Retinal pigment epithelial cell (primary cell): ENCODE measurements at regions not wholly inside any gene's neighbourhood (a gene's known extent, or its start where the extent isn't known, plus 50 kb on each side); places are given as distances from the start of the nearest gene placed in this dataset.

Experiments
- DNase-seq: peaks from one replicate; pipeline ENCODE4 v3.0.0-alpha.2; 2010; ENCODE audit warnings: low read depth
- H3K4me3 ChIP-seq: 2 replicates; pipeline ENCODE4 v1.5.1; 2011; ENCODE audit warnings: mild to moderate bottlenecking, low read length, control low read depth, moderate library complexity
- TF ChIP-seq, protein P1 (sequence below): conservative IDR thresholded peaks from 2 replicates; pipeline ENCODE4 v1.5.1; 2011; ENCODE audit warnings: low read depth, low read length, control low read depth, inconsistent platforms

DNA sequence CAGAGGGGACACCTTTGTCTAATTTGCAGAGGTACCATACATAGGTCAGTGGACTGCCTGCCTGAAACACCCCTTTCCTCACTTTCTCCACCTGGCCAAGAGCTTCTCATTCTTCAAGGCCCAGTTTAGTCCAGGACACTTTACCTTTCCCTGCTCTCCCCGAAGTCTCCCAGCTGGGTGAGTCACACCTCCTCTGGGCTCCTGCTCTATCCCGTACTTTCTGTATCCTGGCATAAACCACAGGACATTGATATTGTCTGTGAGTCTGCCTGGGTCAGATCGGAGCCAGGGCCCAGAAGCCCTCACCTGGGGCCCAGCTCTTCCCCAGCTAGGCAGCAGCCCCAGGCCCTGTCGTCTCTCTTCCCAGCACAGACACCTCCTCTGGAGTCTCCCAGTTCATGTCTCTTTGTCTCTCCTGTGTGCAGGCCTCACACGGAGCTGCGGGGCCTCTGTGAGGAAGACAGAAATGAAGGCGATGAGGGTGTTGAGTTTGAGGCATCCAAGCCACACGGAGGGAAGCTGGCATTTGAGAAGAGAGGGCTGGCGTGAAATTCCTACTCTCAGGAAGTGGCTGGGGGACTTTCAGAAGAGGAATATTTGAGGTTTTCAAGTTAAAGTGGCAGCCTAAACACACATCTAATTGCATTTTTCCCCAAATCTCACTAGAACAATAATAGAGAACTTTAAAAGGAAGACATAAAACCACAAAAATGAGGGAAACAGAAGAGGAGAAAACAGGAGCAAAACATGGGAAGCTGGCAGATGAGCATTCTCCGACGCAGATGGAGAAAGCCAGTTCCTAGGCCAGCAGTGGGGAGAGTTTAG lies 79.6 kb upstream of the LAPTM4A start:
- TF ChIP-seq, protein P1, sequence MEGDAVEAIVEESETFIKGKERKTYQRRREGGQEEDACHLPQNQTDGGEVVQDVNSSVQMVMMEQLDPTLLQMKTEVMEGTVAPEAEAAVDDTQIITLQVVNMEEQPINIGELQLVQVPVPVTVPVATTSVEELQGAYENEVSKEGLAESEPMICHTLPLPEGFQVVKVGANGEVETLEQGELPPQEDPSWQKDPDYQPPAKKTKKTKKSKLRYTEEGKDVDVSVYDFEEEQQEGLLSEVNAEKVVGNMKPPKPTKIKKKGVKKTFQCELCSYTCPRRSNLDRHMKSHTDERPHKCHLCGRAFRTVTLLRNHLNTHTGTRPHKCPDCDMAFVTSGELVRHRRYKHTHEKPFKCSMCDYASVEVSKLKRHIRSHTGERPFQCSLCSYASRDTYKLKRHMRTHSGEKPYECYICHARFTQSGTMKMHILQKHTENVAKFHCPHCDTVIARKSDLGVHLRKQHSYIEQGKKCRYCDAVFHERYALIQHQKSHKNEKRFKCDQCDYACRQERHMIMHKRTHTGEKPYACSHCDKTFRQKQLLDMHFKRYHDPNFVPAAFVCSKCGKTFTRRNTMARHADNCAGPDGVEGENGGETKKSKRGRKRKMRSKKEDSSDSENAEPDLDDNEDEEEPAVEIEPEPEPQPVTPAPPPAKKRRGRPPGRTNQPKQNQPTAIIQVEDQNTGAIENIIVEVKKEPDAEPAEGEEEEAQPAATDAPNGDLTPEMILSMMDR: no peak
- no peak for DNase-seq

DNA sequence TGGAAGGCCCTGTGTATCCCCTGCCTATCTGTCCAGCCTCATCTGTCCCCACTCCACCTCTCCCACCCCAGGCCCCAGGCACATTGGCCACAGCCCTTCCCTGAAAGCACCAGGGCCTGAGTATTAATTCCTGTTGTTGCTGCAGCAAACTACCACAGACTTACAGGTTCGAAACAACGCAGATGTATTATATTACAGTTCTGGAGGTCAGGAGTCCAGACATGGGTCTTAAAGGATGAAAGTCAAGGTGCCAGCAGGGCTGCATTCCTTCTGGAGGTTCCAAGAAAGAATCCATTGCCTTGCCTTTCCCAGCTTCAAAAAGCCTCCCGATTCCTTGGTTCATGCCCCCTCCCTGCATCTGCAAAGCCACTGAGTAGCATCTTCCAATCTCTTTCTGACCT lies 78.7 kb upstream of the LAPTM4A start:
- TF ChIP-seq, protein P1: no peak
- H3K4me3 ChIP-seq: no peak overlapping the region
- DNase-seq: no peak

More for the DNA sequence above, 79.6 kb upstream of the LAPTM4A start:
- H3K4me3 ChIP-seq: no peak overlapping the region

DNA sequence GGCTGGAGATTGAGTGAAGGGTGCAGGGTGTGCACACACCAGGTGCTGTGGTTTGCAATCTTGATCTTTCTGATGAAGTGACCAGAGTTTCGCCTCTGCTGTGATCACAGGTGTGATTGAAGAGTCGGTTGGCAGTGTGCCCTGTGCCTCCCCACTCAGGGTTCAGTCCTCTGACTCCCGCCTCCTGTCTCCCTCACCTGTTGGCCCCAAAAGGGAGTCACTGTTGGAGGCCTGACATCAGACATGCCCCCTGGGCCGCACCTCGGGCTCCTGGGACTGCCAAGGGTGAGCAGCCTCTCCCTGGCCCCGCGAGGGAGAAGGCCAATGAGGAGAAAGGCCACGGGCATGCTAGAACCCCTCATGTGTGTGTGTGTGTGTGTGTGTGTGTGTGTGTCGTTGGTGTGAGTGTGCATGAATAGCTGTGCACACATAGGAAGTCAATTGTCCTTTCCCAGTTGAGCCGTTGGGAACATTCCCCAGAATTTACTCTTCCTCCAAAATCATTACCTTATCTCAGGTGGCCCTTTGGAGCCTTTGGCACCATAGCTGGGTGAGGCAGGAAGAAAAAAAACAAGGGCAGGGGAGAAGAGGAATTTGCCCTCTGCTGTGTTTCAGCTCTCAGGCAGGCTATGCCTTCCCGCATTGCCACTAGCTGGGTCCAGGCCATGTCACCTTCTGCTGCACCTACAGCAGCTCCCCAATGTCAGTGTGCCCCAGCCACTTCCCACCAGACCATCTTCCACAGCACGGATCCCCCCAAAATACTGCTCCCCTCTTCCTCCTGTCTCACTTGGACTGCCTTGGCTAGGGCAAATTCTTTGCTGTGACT lies 78.1 kb upstream of the LAPTM4A start:
- TF ChIP-seq, protein P1: no peak
- no peak for DNase-seq
- H3K4me3 ChIP-seq: no peak overlapping the region

DNA sequence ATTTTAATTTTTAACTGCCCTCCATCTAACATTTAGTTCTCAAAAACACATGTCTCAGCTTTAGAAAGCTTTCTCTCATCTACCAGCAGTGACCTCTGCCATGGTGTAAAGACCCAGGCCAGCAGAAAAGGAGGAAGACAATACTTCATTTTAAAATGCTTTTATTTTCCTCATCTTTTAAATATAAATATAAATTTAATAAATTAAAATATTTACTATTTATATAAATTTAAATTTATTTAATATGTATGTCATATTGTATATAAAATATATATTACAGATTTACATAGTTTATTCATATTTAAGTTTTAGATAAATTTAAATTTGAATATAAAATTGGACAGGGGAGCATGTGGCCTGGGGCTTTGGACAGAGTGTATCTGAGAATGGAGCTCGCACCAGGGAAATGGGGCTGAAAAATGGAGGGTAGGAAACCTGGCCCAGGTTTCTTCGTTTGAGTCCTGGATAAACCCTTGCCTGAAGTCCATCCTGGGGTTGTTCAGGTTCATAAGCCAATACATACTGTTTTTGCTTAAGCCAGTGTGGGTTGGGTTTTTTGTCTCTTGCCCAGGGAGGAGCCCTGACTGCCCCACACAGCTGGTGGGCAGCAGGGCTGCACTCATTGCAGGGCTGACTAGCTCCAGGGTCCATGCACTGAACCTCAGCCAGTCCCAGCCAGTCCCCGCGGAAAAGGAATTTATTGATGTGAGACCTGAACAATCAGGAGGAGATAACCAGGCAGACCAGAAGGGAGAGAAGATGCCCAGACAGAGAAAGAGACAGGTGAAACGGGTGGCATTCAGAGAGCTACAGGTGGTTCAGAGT lies 77.3 kb upstream of the LAPTM4A start:
- TF ChIP-seq, protein P1: no peak
- DNase-seq: no peak
- no peak overlapping the region for H3K4me3 ChIP-seq

DNA sequence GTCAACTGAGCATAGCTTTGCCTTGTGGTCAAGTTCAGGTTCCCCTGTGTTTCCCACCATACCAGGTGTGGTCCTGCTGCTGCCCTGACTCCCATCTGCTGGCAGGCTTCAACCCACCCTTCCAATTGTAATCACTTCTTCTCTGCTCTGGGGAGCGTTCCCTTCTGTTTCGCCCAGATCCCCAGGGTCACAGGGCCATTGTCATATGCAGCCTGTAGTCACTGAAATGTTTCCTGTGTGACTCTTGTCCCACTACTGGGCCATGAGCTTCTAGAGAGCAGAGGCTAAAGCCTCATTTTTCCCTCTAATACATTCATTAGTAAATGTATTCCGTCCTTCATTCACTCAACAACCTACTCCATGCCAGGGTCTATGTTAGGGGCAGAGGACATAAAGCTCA lies 75.0 kb upstream of the LAPTM4A start:
- DNase-seq: no peak
- TF ChIP-seq, protein P1: no peak
- no peak overlapping the region for H3K4me3 ChIP-seq

DNA sequence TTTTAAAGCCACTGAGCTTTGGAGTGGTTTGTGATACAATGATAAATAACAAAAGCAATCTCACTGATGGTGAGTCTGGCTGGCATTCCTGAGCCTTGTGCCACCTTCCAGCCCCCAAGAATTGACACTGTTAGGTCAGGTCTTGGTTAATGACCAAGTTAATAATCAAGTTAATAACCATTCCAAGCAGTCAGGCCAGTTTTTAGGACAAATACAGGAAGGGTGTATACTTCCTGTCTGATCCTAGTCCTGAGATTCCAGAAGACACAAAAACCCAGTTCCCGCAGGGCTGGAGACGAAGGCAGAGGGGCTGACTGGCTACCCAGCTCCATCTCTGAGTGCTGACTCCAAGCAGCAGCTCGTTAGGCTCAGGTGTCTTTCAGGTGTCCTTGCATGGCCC lies 74.6 kb upstream of the LAPTM4A start:
- TF ChIP-seq, protein P1: no peak
- no peak for DNase-seq
- H3K4me3 ChIP-seq: no peak overlapping the region
